ENCODE measurements at regions not wholly inside any gene's neighbourhood (a gene's known extent, or its start where the extent isn't known, plus 50 kb on each side); places are given as distances from the start of the nearest gene placed in this dataset.
A peak's percentile ranks its signal among the peaks of the same experiment; 100 is the strongest.

- no peak for ATAC-seq
- TF ChIP-seq ISL1 (CRISPR knock-in tag; IDR thresholded peaks at IDR 0.05) (no peak), TSHZ2 (CRISPR knock-in tag; IDR thresholded peaks at IDR 0.05) (no peak), OSR1 (CRISPR knock-in tag; IDR thresholded peaks at IDR 0.05) (no peak), BACH2 (CRISPR knock-in tag; IDR thresholded peaks at IDR 0.05; ENCODE audit: borderline replicate concordance) (no peak), CREB5 (CRISPR knock-in tag; IDR thresholded peaks at IDR 0.05; ENCODE audit: low read depth) (no peak)
These were observed 272.6 kb upstream of the KCNN2 start for GRCh38 chr5:114089259-114089658.

DNA sequence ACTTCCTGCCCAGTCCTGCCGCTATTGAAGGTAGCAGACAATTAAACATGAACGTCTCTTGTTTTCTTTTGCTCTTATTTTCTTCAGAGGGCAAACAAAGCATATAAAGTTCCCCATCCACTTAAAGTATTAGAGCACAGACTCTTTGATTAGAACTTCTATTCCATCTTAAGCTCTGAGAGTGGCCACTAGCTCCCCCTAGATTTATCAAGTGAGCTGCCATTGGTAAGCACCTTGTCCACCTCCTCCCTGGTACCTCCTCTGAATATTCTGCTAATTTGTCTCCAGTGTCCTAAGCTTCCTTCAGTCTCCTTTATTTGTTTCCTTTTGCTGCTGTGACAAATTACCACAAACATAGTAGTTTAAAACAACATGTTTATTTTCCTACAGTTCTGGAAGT, 264.3 kb upstream of the KCNN2 start:
- ATAC-seq, result no peak
- TF ChIP-seq TCF4 (CRISPR knock-in tag; IDR thresholded peaks at IDR 0.05; ENCODE audit: borderline replicate concordance) (no peak), ZNF8 (CRISPR knock-in tag; IDR thresholded peaks at IDR 0.05) (no peak), CREB5 (CRISPR knock-in tag; IDR thresholded peaks at IDR 0.05; ENCODE audit: low read depth) (no peak), GLIS3 (CRISPR knock-in tag; IDR thresholded peaks at IDR 0.05) (no peak), CSDC2 (CRISPR knock-in tag; IDR thresholded peaks at IDR 0.05) (no peak), ZNF70 (CRISPR knock-in tag; IDR thresholded peaks at IDR 0.05) (no peak), SNAI2 (CRISPR knock-in tag; IDR thresholded peaks at IDR 0.05) (no peak), ESRRG (CRISPR knock-in tag; IDR thresholded peaks at IDR 0.05) (no peak), CSRNP3 (CRISPR knock-in tag; IDR thresholded peaks at IDR 0.05) (no peak)
- TF ChIP-seq, protein P1, sequence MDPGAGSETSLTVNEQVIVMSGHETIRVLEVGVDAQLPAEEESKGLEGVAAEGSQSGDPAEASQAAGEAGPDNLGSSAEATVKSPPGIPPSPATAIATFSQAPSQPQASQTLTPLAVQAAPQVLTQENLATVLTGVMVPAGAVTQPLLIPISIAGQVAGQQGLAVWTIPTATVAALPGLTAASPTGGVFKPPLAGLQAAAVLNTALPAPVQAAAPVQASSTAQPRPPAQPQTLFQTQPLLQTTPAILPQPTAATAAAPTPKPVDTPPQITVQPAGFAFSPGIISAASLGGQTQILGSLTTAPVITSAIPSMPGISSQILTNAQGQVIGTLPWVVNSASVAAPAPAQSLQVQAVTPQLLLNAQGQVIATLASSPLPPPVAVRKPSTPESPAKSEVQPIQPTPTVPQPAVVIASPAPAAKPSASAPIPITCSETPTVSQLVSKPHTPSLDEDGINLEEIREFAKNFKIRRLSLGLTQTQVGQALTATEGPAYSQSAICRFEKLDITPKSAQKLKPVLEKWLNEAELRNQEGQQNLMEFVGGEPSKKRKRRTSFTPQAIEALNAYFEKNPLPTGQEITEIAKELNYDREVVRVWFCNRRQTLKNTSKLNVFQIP (CRISPR knock-in tag; IDR thresholded peaks at IDR 0.05; ENCODE audit: borderline replicate concordance, low read depth), result no peak

DNA sequence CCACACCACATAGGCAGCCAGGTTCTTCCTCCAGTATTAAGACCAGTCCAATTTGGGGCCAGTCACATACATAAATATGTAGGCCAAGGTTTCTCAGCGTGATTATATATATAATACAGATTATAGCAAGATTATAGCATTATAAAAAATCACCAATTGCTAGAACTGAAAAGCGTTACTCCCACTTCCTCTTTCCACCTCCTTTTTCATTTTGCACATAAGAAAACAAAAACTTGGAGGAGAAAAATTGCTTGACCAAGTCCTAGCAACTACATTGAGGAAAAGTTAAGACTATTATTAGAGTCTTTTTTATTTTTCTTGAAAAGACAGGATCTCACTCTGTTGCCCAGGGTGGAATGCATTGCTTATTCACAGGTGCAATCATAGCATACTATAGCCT, 262.7 kb upstream of the KCNN2 start:
- TF ChIP-seq GLIS3 (CRISPR knock-in tag; IDR thresholded peaks at IDR 0.05) (no peak), CREB5 (CRISPR knock-in tag; IDR thresholded peaks at IDR 0.05; ENCODE audit: low read depth) (no peak), RARB (CRISPR knock-in tag; IDR thresholded peaks at IDR 0.05) (no peak), ZFP30 (CRISPR knock-in tag; IDR thresholded peaks at IDR 0.05) (no peak), ESRRG (CRISPR knock-in tag; IDR thresholded peaks at IDR 0.05) (no peak), ZFP3 (CRISPR knock-in tag; IDR thresholded peaks at IDR 0.05) (no peak), SNAI2 (CRISPR knock-in tag; IDR thresholded peaks at IDR 0.05) (no peak)
- ATAC-seq, result no peak

DNA sequence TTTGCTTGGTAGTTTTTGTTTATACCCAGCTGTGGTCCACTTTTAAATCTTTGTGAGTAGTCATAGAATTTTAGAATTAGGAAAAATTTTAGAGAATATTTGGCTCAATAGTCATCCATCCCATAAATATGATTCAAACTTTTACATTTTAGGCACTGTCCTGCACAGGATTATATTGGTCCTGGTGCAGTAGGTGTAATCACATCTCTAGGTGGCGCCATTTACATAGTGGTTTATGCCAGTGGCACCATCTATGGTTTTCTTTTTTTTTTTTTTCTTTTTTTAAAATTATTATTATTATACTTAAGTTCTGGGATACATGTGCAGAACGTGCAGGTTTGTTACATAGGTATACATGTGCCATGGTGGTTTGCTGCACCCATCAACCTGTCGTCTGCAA, 260.7 kb upstream of the KCNN2 start:
- TF ChIP-seq CSDC2 (CRISPR knock-in tag; IDR thresholded peaks at IDR 0.05), result no peak
- peak; percentile 70; the same call in 2 of the 3 replicates for ATAC-seq

GRCh38 chr5:114113604-114114003, 248.3 kb upstream of the KCNN2 start:
- no peak for ATAC-seq
- TF ChIP-seq TOX (CRISPR knock-in tag; IDR thresholded peaks at IDR 0.05; ENCODE audit: borderline replicate concordance) (no peak), OSR1 (CRISPR knock-in tag; IDR thresholded peaks at IDR 0.05) (no peak), CSDC2 (CRISPR knock-in tag; IDR thresholded peaks at IDR 0.05) (no peak), SNAI2 (CRISPR knock-in tag; IDR thresholded peaks at IDR 0.05) (no peak), ARNTL (CRISPR knock-in tag; IDR thresholded peaks at IDR 0.05; ENCODE audit: borderline replicate concordance, low read depth) (no peak), BACH2 (CRISPR knock-in tag; IDR thresholded peaks at IDR 0.05; ENCODE audit: borderline replicate concordance) (no peak), ZFP30 (CRISPR knock-in tag; IDR thresholded peaks at IDR 0.05) (no peak), GLIS3 (CRISPR knock-in tag; IDR thresholded peaks at IDR 0.05) (no peak), ISL1 (CRISPR knock-in tag; IDR thresholded peaks at IDR 0.05) (no peak), ZNF70 (CRISPR knock-in tag; IDR thresholded peaks at IDR 0.05) (no peak), ZC3H10 (CRISPR knock-in tag; IDR thresholded peaks at IDR 0.05) (no peak)
- TF ChIP-seq, protein P1 (CRISPR knock-in tag; IDR thresholded peaks at IDR 0.05; ENCODE audit: borderline replicate concordance, low read depth), result no peak

Data from SK-N-SH treated with all-trans-retinoic acid at 6 μM for 48 hours (cell line).